Chondrocyte (in vitro differentiated cells): ENCODE measurements at regions not wholly inside any gene's neighbourhood (a gene's known extent, or its start where the extent isn't known, plus 50 kb on each side); places are given as distances from the start of the nearest gene placed in this dataset.
"Not testable (repeated sequence)": the region's sequence is repeated elsewhere in the genome, so short reads cannot be mapped to it uniquely, and the experiment has no call there.

Experiments
- DNase-seq: peaks from one replicate; pipeline ENCODE4 v3.0.0; 2021; ENCODE audit warnings: mixed read lengths, low spot score
- H3K27ac Mint-ChIP-seq: one replicate; pipeline ENCODE4 v1.8.0; 2021; ENCODE audit warnings: mild to moderate bottlenecking, moderate library complexity, mixed read lengths; ENCODE audit not compliant: unreplicated experiment
- H3K27me3 Mint-ChIP-seq: 2 replicates; pipeline ENCODE4 v1.8.0; 2021; ENCODE audit warnings: low read depth, mixed read lengths
- H3K36me3 Mint-ChIP-seq: 2 replicates; pipeline ENCODE4 v1.8.0; 2021; ENCODE audit warnings: low read depth, mixed read lengths
- H3K4me1 Mint-ChIP-seq: 2 replicates; pipeline ENCODE4 v1.8.0; 2021; ENCODE audit warnings: low read depth, mild to moderate bottlenecking, mixed read lengths
- H3K4me3 Mint-ChIP-seq: one replicate; pipeline ENCODE4 v1.8.0; 2021; ENCODE audit warnings: mild to moderate bottlenecking, moderate library complexity, mixed read lengths; ENCODE audit not compliant: unreplicated experiment
- H3K9me3 Mint-ChIP-seq: 2 replicates; pipeline ENCODE4 v1.8.0; 2021; ENCODE audit warnings: low read depth, mixed read lengths
- CTCF ChIP-seq: fragments of 200-600 bp; sonication (generic); IDR thresholded peaks from 2 replicates; pipeline ENCODE4 v1.5.0; 2021; ENCODE audit warnings: antibody characterized with exemption, mild to moderate bottlenecking, moderate library complexity

- no peak overlapping the region for H3K4me3 Mint-ChIP-seq
- TF ChIP-seq CTCF: no peak
- H3K9me3 Mint-ChIP-seq: no peaks in the 10 kb centered on the region
- H3K36me3 Mint-ChIP-seq: no peaks in the 10 kb centered on the region
- no peaks in the 10 kb centered on the region for H3K4me1 Mint-ChIP-seq
- no peak overlapping the region for H3K27ac Mint-ChIP-seq
- peaks cover 9% of the 10 kb centered on the region for H3K27me3 Mint-ChIP-seq
- no peak for DNase-seq
Measured at GRCh38 chr7:3179456-3179855, 121.6 kb upstream of the SDK1 start.

DNA sequence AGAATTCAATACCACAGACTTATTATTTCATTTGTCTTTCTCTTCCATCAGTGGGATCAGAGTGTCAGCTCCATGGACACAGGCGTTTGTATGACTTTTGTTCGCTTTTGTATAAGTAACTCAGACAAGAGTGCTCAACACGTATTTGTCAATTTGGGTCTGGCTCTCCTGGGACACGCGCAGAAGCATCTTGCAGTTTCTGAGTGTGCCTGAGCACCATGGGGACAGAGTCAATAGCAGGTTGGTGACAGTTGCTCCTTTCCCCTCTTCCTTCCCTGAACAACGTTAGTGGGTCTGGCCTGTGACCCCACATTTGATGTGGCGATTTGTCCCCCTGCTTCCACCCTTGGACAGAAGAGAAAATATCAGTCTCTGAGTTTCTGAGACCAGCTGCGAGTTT is 120.4 kb upstream of the SDK1 start:
- H3K9me3 Mint-ChIP-seq: no peaks in the 10 kb centered on the region
- H3K27ac Mint-ChIP-seq: no peak overlapping the region
- DNase-seq: no peak
- TF ChIP-seq CTCF: no peak
- H3K4me3 Mint-ChIP-seq: no peak overlapping the region
- no peaks in the 10 kb centered on the region for H3K36me3 Mint-ChIP-seq
- H3K27me3 Mint-ChIP-seq: peaks cover 8% of the 10 kb centered on the region
- H3K4me1 Mint-ChIP-seq: no peaks in the 10 kb centered on the region

DNA sequence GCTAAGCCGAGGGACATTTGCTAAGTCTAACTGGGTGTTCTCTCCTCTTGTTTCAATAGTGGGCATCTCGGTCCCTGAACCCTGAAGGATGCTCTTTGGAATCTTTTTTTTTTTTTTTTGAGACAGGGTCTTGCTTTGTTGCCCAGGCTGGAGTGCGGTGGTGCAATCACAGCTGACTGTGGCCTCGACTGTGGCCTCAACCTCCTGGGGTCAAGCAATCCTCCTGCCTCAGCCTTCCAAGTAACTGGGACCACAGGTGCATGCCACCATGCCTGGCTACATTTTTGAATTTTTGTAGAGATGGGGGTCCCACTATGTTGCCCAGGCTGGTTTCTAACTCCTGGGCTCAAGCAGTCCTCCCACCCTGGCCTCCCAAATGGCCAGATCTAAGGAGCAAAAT is 119.0 kb upstream of the SDK1 start:
- not testable (repeated sequence) for H3K4me1 Mint-ChIP-seq, H3K27ac Mint-ChIP-seq, H3K36me3 Mint-ChIP-seq, H3K4me3 Mint-ChIP-seq, H3K9me3 Mint-ChIP-seq, DNase-seq, H3K27me3 Mint-ChIP-seq

GRCh38 chr7:3187444-3188040 is 113.5 kb upstream of the SDK1 start:
- Mint-ChIP-seq H3K4me1 (peaks cover 3% of the 10 kb centered on the region), H3K27ac (no peak overlapping the region)

GRCh38 chr7:3188946-3189345 is 112.1 kb upstream of the SDK1 start:
- no peaks in the 10 kb centered on the region for H3K9me3 Mint-ChIP-seq
- H3K27me3 Mint-ChIP-seq: no peaks in the 10 kb centered on the region
- H3K4me1 Mint-ChIP-seq: peaks cover 12% of the 10 kb centered on the region
- no peak for TF ChIP-seq CTCF
- no peaks in the 10 kb centered on the region for H3K36me3 Mint-ChIP-seq
- H3K4me3 Mint-ChIP-seq: no peak overlapping the region
- no peak overlapping the region for H3K27ac Mint-ChIP-seq
- no peak for DNase-seq

More at GRCh38 chr7:3187444-3188040, 113.5 kb upstream of the SDK1 start:
- DNase-seq: no peak
- H3K9me3 Mint-ChIP-seq: no peaks in the 10 kb centered on the region
- H3K36me3 Mint-ChIP-seq: no peaks in the 10 kb centered on the region
- no peaks in the 10 kb centered on the region for H3K27me3 Mint-ChIP-seq
- no peak overlapping the region for H3K4me3 Mint-ChIP-seq
- no peak for TF ChIP-seq CTCF

GRCh38 chr7:3191548-3191947 is 109.5 kb upstream of the SDK1 start:
- Mint-ChIP-seq H3K4me3 (no peak overlapping the region), H3K27ac (no peak overlapping the region), H3K4me1 (peaks cover 29% of the 10 kb centered on the region), H3K27me3 (no peaks in the 10 kb centered on the region), H3K9me3 (no peaks in the 10 kb centered on the region), H3K36me3 (no peaks in the 10 kb centered on the region)
- TF ChIP-seq CTCF: no peak
- no peak for DNase-seq
